IMR-90 (cell line): ENCODE measurements at regions not wholly inside any gene's neighbourhood (a gene's known extent, or its start where the extent isn't known, plus 50 kb on each side); places are given as distances from the start of the nearest gene placed in this dataset.

Experiments used
- ATAC-seq: fragments of 200-7000 bp; cut with Tn5 transposase; 2 replicates; pipeline ENCODE4 v1.9.1; 2020; ENCODE audit warnings: low read depth, mild to moderate bottlenecking, moderate library complexity
- BruUV-seq: library from RNA; stranded (reverse); fragments of 400-500 nt; replicated peaks from 2 replicates; lab custom pipeline; 2021; lab: Mats Ljungman, UMichigan
- CTCF ChIA-PET: fragments of 300-600 bp; formaldehyde crosslinking; extraction: SDS; loops from one replicate; lab custom pipeline; 2021; ENCODE audit warnings: antibody characterized with exemption; lab: Yijun Ruan, JAX
- POLR2A ChIA-PET: fragments of 300-600 bp; sonication (Branson Sonifier 250); formaldehyde crosslinking; loops from one replicate; lab custom pipeline; 2022; ENCODE audit warnings: antibody characterized with exemption; ENCODE audit not compliant: unreplicated experiment; lab: Charles Lee
- DNase-seq: peaks from one replicate; pipeline ENCODE4 v3.0.0; 2013
- H2AFZ ChIP-seq: replicated peaks from 2 replicates; pipeline ENCODE3; 2013; ENCODE audit warnings: low read length, mild to moderate bottlenecking; ENCODE audit not compliant: poor library complexity
- H2AK5ac ChIP-seq: 2 replicates; pipeline ENCODE4 v1.6.1; 2013; ENCODE audit warnings: low read depth, low read length, inconsistent platforms
- H2AK9ac ChIP-seq: replicated peaks from 2 replicates; pipeline ENCODE3; 2013; ENCODE audit warnings: mild to moderate bottlenecking, low read depth, low read length, moderate library complexity; ENCODE audit not compliant: poor library complexity
- H2BK120ac ChIP-seq: 2 replicates; pipeline ENCODE4 v1.6.1; 2013; ENCODE audit warnings: low read depth, low read length, inconsistent platforms
- H2BK15ac ChIP-seq: 3 replicates; pipeline ENCODE4 v1.6.1; 2013; ENCODE audit warnings: low read depth, low read length, inconsistent platforms
- H2BK20ac ChIP-seq: 2 replicates; pipeline ENCODE4 v1.6.1; 2013; ENCODE audit warnings: low read depth, mild to moderate bottlenecking, inconsistent platforms, low read length, moderate library complexity
- H2BK5ac ChIP-seq: 2 replicates; pipeline ENCODE4 v1.6.1; 2013; ENCODE audit warnings: mild to moderate bottlenecking, low read depth, low read length, inconsistent platforms; ENCODE audit not compliant: poor library complexity, severe bottlenecking
- H3K14ac ChIP-seq: replicated peaks from 2 replicates; pipeline ENCODE4 v1.6.1; 2013; ENCODE audit warnings: low read depth, low read length, inconsistent platforms
- H3K18ac ChIP-seq: 2 replicates; pipeline ENCODE4 v1.6.1; 2013; ENCODE audit warnings: low read depth, low read length, control low read depth
- H3K23ac ChIP-seq: 2 replicates; pipeline ENCODE4 v1.6.1; 2013; ENCODE audit warnings: low read depth, low read length, inconsistent platforms
- H3K27ac ChIP-seq: 2 replicates; pipeline ENCODE4 v1.5.1; 2013; ENCODE audit warnings: mild to moderate bottlenecking, control low read depth, low read length; ENCODE audit not compliant: insufficient read depth
- H3K27me3 ChIP-seq: 2 replicates; pipeline ENCODE4 v1.6.1; 2013; ENCODE audit warnings: low read length; ENCODE audit not compliant: control insufficient read depth, insufficient read depth
- H3K36me3 ChIP-seq: 2 replicates; pipeline ENCODE4 v1.6.1; 2013; ENCODE audit warnings: low read length, mixed read lengths; ENCODE audit not compliant: control insufficient read depth, insufficient read depth
- H3K4ac ChIP-seq: 2 replicates; pipeline ENCODE4 v1.6.1; 2013; ENCODE audit warnings: low read depth, low read length, inconsistent platforms
- H3K4me1 ChIP-seq: 2 replicates; pipeline ENCODE4 v1.6.1; 2013; ENCODE audit warnings: low read length, mixed read lengths; ENCODE audit not compliant: control insufficient read depth, insufficient read depth
- H3K4me2 ChIP-seq: 2 replicates; pipeline ENCODE4 v1.6.1; 2013; ENCODE audit warnings: low read depth, mild to moderate bottlenecking, control low read depth, low read length, moderate library complexity
- H3K4me3 ChIP-seq: 2 replicates; pipeline ENCODE4 v1.5.1; 2013; ENCODE audit warnings: low read depth, mild to moderate bottlenecking, control low read depth, low read length, moderate library complexity; ENCODE audit not compliant: insufficient read depth
- H3K56ac ChIP-seq: 2 replicates; pipeline ENCODE4 v1.6.1; 2013; ENCODE audit warnings: low read length, inconsistent platforms; ENCODE audit not compliant: insufficient read depth; ENCODE audit errors: extremely low read depth
- H3K79me1 ChIP-seq, 2 experiments: 2 replicates each; pipeline ENCODE4 v1.6.1; 2013; ENCODE audit warnings: low read length in 2 of 2, inconsistent platforms in 1 of 2, low read depth in 1 of 2
- H3K9ac ChIP-seq: 2 replicates; pipeline ENCODE4 v1.6.1; 2013; ENCODE audit warnings: low read depth, low read length, control low read depth
- H3K9me1 ChIP-seq: 2 replicates; pipeline ENCODE4 v1.6.1; 2013; ENCODE audit warnings: low read length, inconsistent platforms; ENCODE audit not compliant: insufficient read depth
- H3K9me3 ChIP-seq: 2 replicates; pipeline ENCODE4 v1.6.1; 2013; ENCODE audit warnings: low read length; ENCODE audit not compliant: control insufficient read depth, insufficient read depth
- H4K20me1 ChIP-seq: 2 replicates; pipeline ENCODE4 v1.6.1; 2013; ENCODE audit warnings: low read length, inconsistent platforms; ENCODE audit not compliant: insufficient read depth
- H4K5ac ChIP-seq: 2 replicates; pipeline ENCODE4 v1.6.1; 2013; ENCODE audit warnings: mild to moderate bottlenecking, low read depth, low read length, control low read depth
- H4K8ac ChIP-seq, 2 experiments: 2 replicates each; pipeline ENCODE4 v1.6.1; 2013; ENCODE audit warnings: low read depth in 2 of 2, low read length in 2 of 2, control low read depth in 1 of 2, inconsistent platforms in 1 of 2
- H4K91ac ChIP-seq: 2 replicates; pipeline ENCODE4 v1.6.1; 2013; ENCODE audit warnings: low read depth, low read length, inconsistent platforms; ENCODE audit not compliant: insufficient read depth
- CEBPB ChIP-seq: IDR thresholded peaks from 2 replicates; pipeline ENCODE4 v1.6.1; 2012; ENCODE audit warnings: low read depth, low read length, improper control_type of control experiment
- FOS ChIP-seq: fragments of 150-350 bp; IDR thresholded peaks from 2 replicates; pipeline ENCODE4 v1.6.1; 2016; ENCODE audit warnings: low read depth, low read length
- NFE2L2 ChIP-seq: fragments of 150-350 bp; IDR thresholded peaks from 2 replicates; pipeline ENCODE4 v1.6.1; 2016; ENCODE audit warnings: low read depth, mild to moderate bottlenecking, low read length
- SMC3 ChIP-seq: fragments of 150-350 bp; IDR thresholded peaks from 2 replicates; pipeline ENCODE4 v1.6.1; 2016; ENCODE audit warnings: low read depth, mild to moderate bottlenecking, antibody characterized with exemption, low read length, moderate library complexity
- WGBS, 2 experiments: methylation state at CpG; one replicate each; pipeline versions ENCODE4 v1.1.5 to v1.1.7; 2013; ENCODE audit warnings: missing lambda C conversion rate in 2 of 2; ENCODE audit not compliant: insufficient read length in 1 of 2; ENCODE audit errors: extremely low coverage in 2 of 2; 5-methylcytosine and 5-hydroxymethylcytosine counted together
- dilution Hi-C: fragments of 300-500 bp; cut with HindIII; formaldehyde crosslinking; loops from one replicate; pipeline ENCODE4 v1.14.3; 2018; ENCODE audit warnings: low sequenced_read_pairs; ENCODE audit not compliant: unreplicated experiment
- in situ Hi-C: fragments of 300-500 bp; cut with MboI; formaldehyde crosslinking; loops from 3 replicates; pipeline ENCODE4 v1.14.3; 2019; ENCODE audit warnings: low sequenced_read_pairs, inconsistent platforms, mixed read lengths
- intact Hi-C: fragments of 100-400 bp; cut with micrococcal nuclease; formaldehyde crosslinking; loops from 2 replicates; pipeline ENCODE4 v1.10.0; 2022

DNA sequence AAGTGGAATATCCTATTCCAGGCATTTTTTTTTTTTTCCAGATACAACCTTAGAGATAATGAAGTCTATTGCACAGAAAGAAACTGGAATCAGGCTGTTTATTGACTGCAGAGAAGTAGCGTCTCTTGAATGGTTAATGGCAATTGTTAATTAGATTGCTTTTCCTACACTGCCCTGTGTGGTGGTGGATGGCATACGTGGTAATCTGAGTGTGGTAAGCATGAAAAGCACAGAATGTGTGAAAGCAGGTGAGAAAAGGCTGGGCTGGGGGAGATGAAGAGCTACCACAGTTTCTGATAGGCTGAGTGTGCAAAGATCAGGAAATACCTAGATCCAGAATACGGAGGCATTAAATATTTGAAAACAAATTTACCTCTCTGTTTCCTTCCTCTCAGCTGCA is 486.3 kb upstream of the TBL1XR1 start:
- no peak overlapping the region for H3K9ac ChIP-seq
- H4K91ac ChIP-seq, result no peak overlapping the region
- no peak overlapping the region for H2BK15ac ChIP-seq
- H3K36me3 ChIP-seq, result no peaks in the 10 kb centered on the region
- H3K18ac ChIP-seq, result no peak overlapping the region
- no peak overlapping the region for H2BK20ac ChIP-seq
- no peak overlapping the region for H2AK9ac ChIP-seq
- dilution Hi-C loops (no loop called here), intact Hi-C loops (loop anchor here (5.0 kb wide), 1 partner anchor 299 kb away; no protein-coding TSS in a partner anchor), in situ Hi-C loops (no loop called here)
- no peaks in the 10 kb centered on the region for H3K27me3 ChIP-seq
- no peaks in the 10 kb centered on the region for H3K9me1 ChIP-seq
- no peak overlapping the region for H3K27ac ChIP-seq
- H3K79me1 ChIP-seq, result no peaks in the 10 kb centered on the region
- no peaks in the 10 kb centered on the region for H3K9me3 ChIP-seq
- H3K4me2 ChIP-seq, result no peak overlapping the region
- TF ChIP-seq CEBPB (no peak), FOS (no peak), SMC3 (no peak), NFE2L2 (no peak)
- no peak overlapping the region for H2AFZ ChIP-seq
- H2BK120ac ChIP-seq, result no peak overlapping the region
- no peak overlapping the region for H4K5ac ChIP-seq
- no peak overlapping the region for H3K14ac ChIP-seq
- H3K56ac ChIP-seq, result no peak overlapping the region
- H2BK5ac ChIP-seq, result no peak overlapping the region
- no peak overlapping the region for H3K4me3 ChIP-seq
- POLR2A ChIA-PET, result no interaction called here
- no peak for DNase-seq
- no peaks in the 10 kb centered on the region for H4K20me1 ChIP-seq
- H2AK5ac ChIP-seq, result no peak overlapping the region; the same call in 1 of the 2 replicates
- WGBS, 2 experiments, result 100% methylated on average over 1 of the region's 3 CpGs; no CpG with 5 or more reads in 1 of the 2 experiments
- no TSS peak for BruUV-seq
- no peak overlapping the region for H3K23ac ChIP-seq
- H4K8ac ChIP-seq, result no peak overlapping the region
- H3K4me1 ChIP-seq, result peaks cover 6% of the 10 kb centered on the region
- ATAC-seq, result no peak
- no peak overlapping the region for H3K4ac ChIP-seq
- CTCF ChIA-PET, result no interaction called here
